Neuronal stem cell (in vitro differentiated cells): ENCODE measurements at regions not wholly inside any gene's neighbourhood (a gene's known extent, or its start where the extent isn't known, plus 50 kb on each side); places are given as distances from the start of the nearest gene placed in this dataset.
"Not testable (repeated sequence)": the region's sequence is repeated elsewhere in the genome, so short reads cannot be mapped to it uniquely, and the experiment has no call there.

ENCODE experiments used
- DNase-seq: peaks from one replicate; pipeline ENCODE4 v3.0.0-alpha.2; 2013; ENCODE audit warnings: low spot score
- H2AFZ ChIP-seq: one replicate; pipeline ENCODE4 v1.6.1; 2013; ENCODE audit warnings: mild to moderate bottlenecking, low read length, inconsistent platforms
- H2AK5ac ChIP-seq: 2 replicates; pipeline ENCODE4 v1.6.1; 2013; ENCODE audit warnings: low read depth, mild to moderate bottlenecking, inconsistent platforms, low read length, moderate library complexity, mixed read lengths
- H2BK120ac ChIP-seq: 2 replicates; pipeline ENCODE4 v1.6.1; 2013; ENCODE audit warnings: low read depth, mild to moderate bottlenecking, inconsistent platforms, low read length, moderate library complexity, mixed read lengths
- H2BK12ac ChIP-seq: one replicate; pipeline ENCODE4 v1.6.1; 2013; ENCODE audit warnings: low read length, inconsistent platforms
- H2BK15ac ChIP-seq: 2 replicates; pipeline ENCODE4 v1.6.1; 2013; ENCODE audit warnings: mild to moderate bottlenecking, low read length, inconsistent platforms, mixed read lengths
- H2BK5ac ChIP-seq: one replicate; pipeline ENCODE4 v1.6.1; 2013; ENCODE audit warnings: inconsistent platforms, mild to moderate bottlenecking, low read length, moderate library complexity
- H3K14ac ChIP-seq: one replicate; pipeline ENCODE4 v1.6.1; 2013; ENCODE audit warnings: low read length, inconsistent platforms
- H3K18ac ChIP-seq: 2 replicates; pipeline ENCODE4 v1.6.1; 2013; ENCODE audit warnings: low read length, inconsistent platforms
- H3K23ac ChIP-seq: 2 replicates; pipeline ENCODE4 v1.6.1; 2013; ENCODE audit warnings: low read depth, mild to moderate bottlenecking, mixed read lengths, low read length, inconsistent platforms; ENCODE audit not compliant: poor library complexity
- H3K27ac ChIP-seq: replicated peaks from 3 replicates; pipeline ENCODE4 v1.5.1; 2013; ENCODE audit warnings: low read length, inconsistent platforms
- H3K27me3 ChIP-seq, 3 experiments: 2 replicates each; pipeline ENCODE4 v1.6.1; 2013; ENCODE audit warnings: low read length in 3 of 3, mild to moderate bottlenecking in 2 of 3, inconsistent platforms in 1 of 3, low read depth in 1 of 3, mixed read lengths in 1 of 3, moderate library complexity in 1 of 3; ENCODE audit not compliant: control insufficient read depth in 3 of 3, insufficient read depth in 3 of 3
- H3K36me3 ChIP-seq, 2 donors: replicated peaks in 1 of 2; 2 replicates each; pipeline ENCODE4 v1.6.1; 2013; ENCODE audit warnings: low read length in 2 of 2; ENCODE audit not compliant: control insufficient read depth in 2 of 2, insufficient read depth in 2 of 2
- H3K4ac ChIP-seq: 2 replicates; pipeline ENCODE4 v1.6.1; 2013; ENCODE audit warnings: inconsistent platforms, mild to moderate bottlenecking, low read length, moderate library complexity
- H3K4me1 ChIP-seq, 2 donors: 1 replicate in 1 of 2; 2 replicates in 1 of 2; pipeline ENCODE4 v1.6.1; 2013; ENCODE audit warnings: low read length in 2 of 2, low read depth in 1 of 2; ENCODE audit not compliant: control insufficient read depth in 2 of 2, insufficient read depth in 1 of 2
- H3K4me2 ChIP-seq: one replicate; pipeline ENCODE4 v1.6.1; 2013; ENCODE audit warnings: mild to moderate bottlenecking, low read length, inconsistent platforms; ENCODE audit not compliant: insufficient read depth, poor library complexity, severe bottlenecking
- H3K4me3 ChIP-seq, 2 donors: 2 replicates each; pipeline ENCODE4 v1.5.1; 2013; ENCODE audit warnings: low read length in 2 of 2, mild to moderate bottlenecking in 2 of 2, inconsistent platforms in 1 of 2, moderate library complexity in 1 of 2
- H3K79me1 ChIP-seq: one replicate; pipeline ENCODE4 v1.6.1; 2013; ENCODE audit warnings: low read depth, mild to moderate bottlenecking, inconsistent platforms, low read length, moderate library complexity
- H3K9ac ChIP-seq: one replicate; pipeline ENCODE4 v1.6.1; 2013; ENCODE audit warnings: mild to moderate bottlenecking, low read depth, low read length, inconsistent platforms; ENCODE audit not compliant: poor library complexity
- H3K9me3 ChIP-seq, 2 donors: replicated peaks in 1 of 2; 2 replicates each; pipeline versions ENCODE3 to v1.6.1; 2013; ENCODE audit warnings: low read length in 2 of 2, mild to moderate bottlenecking in 2 of 2, inconsistent platforms in 1 of 2, low read depth in 1 of 2, mixed read lengths in 1 of 2, moderate library complexity in 1 of 2; ENCODE audit not compliant: control insufficient read depth in 2 of 2, insufficient read depth in 1 of 2
- H4K8ac ChIP-seq: one replicate; pipeline ENCODE4 v1.6.1; 2013; ENCODE audit warnings: low read depth, mild to moderate bottlenecking, inconsistent platforms, low read length, moderate library complexity
- H4K91ac ChIP-seq: one replicate; pipeline ENCODE4 v1.6.1; 2013; ENCODE audit warnings: low read length, low read depth, mild to moderate bottlenecking, inconsistent platforms; ENCODE audit not compliant: poor library complexity
- WGBS, 2 donors: extraction: QIAGEN DNeasy Blood & Tissue Kit; methylation state at CpG; one replicate each; pipeline ENCODE4 v1.1.7; 2013; ENCODE audit warnings: missing lambda C conversion rate in 2 of 2, mixed read lengths in 1 of 2; ENCODE audit not compliant: insufficient read length in 2 of 2, insufficient replicate concordance in 1 of 2; ENCODE audit errors: extremely low coverage in 2 of 2; 5-methylcytosine and 5-hydroxymethylcytosine counted together

GRCh38 chr9:73441890-73442818 lies 290.5 kb downstream of the ANXA1 start:
- no peak overlapping the region for H2BK5ac ChIP-seq

GRCh38 chr9:73444821-73445220 lies 293.2 kb downstream of the ANXA1 start:
- no peak for DNase-seq
- Histone ChIP-seq H2AFZ (no peak overlapping the region), H3K18ac (no peak overlapping the region), H2AK5ac (no peak overlapping the region), H3K4ac (no peak overlapping the region), H3K9me3 (no peaks in the 10 kb centered on the region), H2BK15ac (no peak overlapping the region), H3K79me1 (no peaks in the 10 kb centered on the region), H3K36me3 (no peaks in the 10 kb centered on the region), H3K27me3 (no peaks in the 10 kb centered on the region), H3K9ac (no peak overlapping the region), H4K91ac (no peak overlapping the region), H2BK5ac (no peak overlapping the region), H3K4me2 (no peak overlapping the region), H3K23ac (no peak overlapping the region), H3K4me1 (peaks cover 0 to 9% of the 10 kb centered on the region in 2 donors), H4K8ac (no peak overlapping the region), H3K27ac (no peak overlapping the region), H3K14ac (no peak overlapping the region), H2BK120ac (no peak overlapping the region), H2BK12ac (no peak overlapping the region), H3K4me3 (no peak overlapping the region)
- no CpG with 5 or more reads among the region's 1 CpG for WGBS, 2 donors

More at GRCh38 chr9:73441890-73442818, 290.5 kb downstream of the ANXA1 start:
- no peak overlapping the region for H3K4me3 ChIP-seq
- H2AK5ac ChIP-seq, result no peak overlapping the region
- H3K36me3 ChIP-seq, result no peaks in the 10 kb centered on the region
- H3K27me3 ChIP-seq, result no peaks in the 10 kb centered on the region
- H3K9ac ChIP-seq, result no peak overlapping the region
- H3K4me1 ChIP-seq, result peaks cover 0 to 9% of the 10 kb centered on the region in 2 donors
- peak overlapping the region; percentile 69 for H2AFZ ChIP-seq
- no peak overlapping the region for H3K18ac ChIP-seq
- H3K4ac ChIP-seq, result no peak overlapping the region
- WGBS, 2 donors, result no CpG with 5 or more reads among the region's 5 CpGs
- H3K27ac ChIP-seq, result peak overlapping the region; percentile 18
- no peak overlapping the region for H2BK120ac ChIP-seq
- H3K4me2 ChIP-seq, result no peak overlapping the region
- no peak overlapping the region for H2BK15ac ChIP-seq
- H4K91ac ChIP-seq, result no peak overlapping the region
- DNase-seq, result no peak
- H2BK12ac ChIP-seq, result no peak overlapping the region
- H4K8ac ChIP-seq, result no peak overlapping the region
- H3K23ac ChIP-seq, result no peak overlapping the region
- H3K9me3 ChIP-seq, result no peaks in the 10 kb centered on the region
- no peaks in the 10 kb centered on the region for H3K79me1 ChIP-seq
- no peak overlapping the region for H3K14ac ChIP-seq

- H2BK15ac ChIP-seq, H3K36me3 ChIP-seq, H3K4me1 ChIP-seq, H2BK120ac ChIP-seq, H4K91ac ChIP-seq, H2BK12ac ChIP-seq, H2BK5ac ChIP-seq, H2AK5ac ChIP-seq, H3K4me2 ChIP-seq, H3K79me1 ChIP-seq, H3K23ac ChIP-seq, H3K9me3 ChIP-seq, H3K14ac ChIP-seq, H3K9ac ChIP-seq, DNase-seq, H3K4me3 ChIP-seq, H3K18ac ChIP-seq, H3K4ac ChIP-seq, H4K8ac ChIP-seq, H3K27me3 ChIP-seq, H3K27ac ChIP-seq: not testable (repeated sequence)
- no CpG with 5 or more reads among the region's 1 CpG for WGBS, 2 donors
- peak overlapping the region; percentile 30 for H2AFZ ChIP-seq
Measured at GRCh38 chr9:73445384-73445783, 293.7 kb downstream of the ANXA1 start.

- H2AK5ac ChIP-seq, result no peak overlapping the region
- no peak overlapping the region for H2BK120ac ChIP-seq
- H4K91ac ChIP-seq, result no peak overlapping the region
- peaks cover 3 to 9% of the 10 kb centered on the region in 2 donors for H3K4me1 ChIP-seq
- H3K27ac ChIP-seq, result no peak overlapping the region
- DNase-seq, result no peak
- no peak overlapping the region for H3K4ac ChIP-seq
- no peak overlapping the region for H3K4me3 ChIP-seq
- H2AFZ ChIP-seq, result no peak overlapping the region
- no peak overlapping the region for H3K14ac ChIP-seq
- H2BK5ac ChIP-seq, result no peak overlapping the region
- H3K23ac ChIP-seq, result no peak overlapping the region
- H2BK15ac ChIP-seq, result no peak overlapping the region
- H3K9ac ChIP-seq, result no peak overlapping the region
- H3K4me2 ChIP-seq, result no peak overlapping the region
- H3K36me3 ChIP-seq, result no peaks in the 10 kb centered on the region
- no peaks in the 10 kb centered on the region for H3K79me1 ChIP-seq
- H2BK12ac ChIP-seq, result no peak overlapping the region
- H3K18ac ChIP-seq, result no peak overlapping the region
- H3K9me3 ChIP-seq, result no peaks in the 10 kb centered on the region
- H3K27me3 ChIP-seq, result no peaks in the 10 kb centered on the region
- H4K8ac ChIP-seq, result no peak overlapping the region
Measured at GRCh38 chr9:73446306-73446705, 294.6 kb downstream of the ANXA1 start.
